GM18508 (cell line): ENCODE measurements at regions not wholly inside any gene's neighbourhood (a gene's known extent, or its start where the extent isn't known, plus 50 kb on each side); places are given as distances from the start of the nearest gene placed in this dataset.
"Not testable (repeated sequence)": the region's sequence is repeated elsewhere in the genome, so short reads cannot be mapped to it uniquely, and the experiment has no call there.

Experiments
- ATAC-seq: cut with Tn5 transposase; IDR thresholded peaks from one replicate; pipeline ENCODE4 v1.9.1; 2021; ENCODE audit warnings: moderate number of reproducible peaks; ENCODE audit not compliant: insufficient read depth, unreplicated experiment

- ATAC-seq = no peak
Observed at GRCh38 chr10:81688459-81688858, 186.5 kb upstream of the NRG3 start.

- ATAC-seq = no peak
Observed at GRCh38 chr10:81696609-81697388, 178.2 kb upstream of the NRG3 start.

GRCh38 chr10:81704596-81704995 lies 170.4 kb upstream of the NRG3 start:
- no peak for ATAC-seq

GRCh38 chr10:81708416-81708815 lies 166.6 kb upstream of the NRG3 start:
- no peak for ATAC-seq

- ATAC-seq = no peak
Observed at GRCh38 chr10:81708929-81709328, 166.1 kb upstream of the NRG3 start.

GRCh38 chr10:81722399-81722798 lies 152.6 kb upstream of the NRG3 start:
- ATAC-seq = no peak

- no peak for ATAC-seq
Observed at GRCh38 chr10:81724431-81724830, 150.6 kb upstream of the NRG3 start.

- no peak for ATAC-seq
Observed at GRCh38 chr10:81725851-81726250, 149.1 kb upstream of the NRG3 start.

- no peak for ATAC-seq
Observed at GRCh38 chr10:81728692-81729091, 146.3 kb upstream of the NRG3 start.

- no peak for ATAC-seq
Observed at GRCh38 chr10:81730891-81731290, 144.1 kb upstream of the NRG3 start.

- no peak for ATAC-seq
Observed at GRCh38 chr10:81733542-81733941, 141.5 kb upstream of the NRG3 start.

GRCh38 chr10:81735167-81735566 lies 139.8 kb upstream of the NRG3 start:
- not testable (repeated sequence) for ATAC-seq

- ATAC-seq = no peak
Observed at GRCh38 chr10:81759111-81759510, 115.9 kb upstream of the NRG3 start.

GRCh38 chr10:81784111-81784597 lies 90.8 kb upstream of the NRG3 start:
- no peak for ATAC-seq

- no peak for ATAC-seq
Observed at GRCh38 chr10:81792729-81793128, 82.3 kb upstream of the NRG3 start.

GRCh38 chr10:81806842-81807241 lies 68.2 kb upstream of the NRG3 start:
- no peak for ATAC-seq

- ATAC-seq = no peak
Observed at GRCh38 chr10:81814842-81815241, 60.2 kb upstream of the NRG3 start.

- ATAC-seq = no peak
Observed at GRCh38 chr10:81817596-81818170, 57.3 kb upstream of the NRG3 start.

- no peak for ATAC-seq
Observed at GRCh38 chr10:81820418-81820817, 54.6 kb upstream of the NRG3 start.
